GM19468 (cell line): ENCODE measurements at regions not wholly inside any gene's neighbourhood (a gene's known extent, or its start where the extent isn't known, plus 50 kb on each side); places are given as distances from the start of the nearest gene placed in this dataset.
"Not testable (repeated sequence)": the region's sequence is repeated elsewhere in the genome, so short reads cannot be mapped to it uniquely, and the experiment has no call there.

Source experiments
- ATAC-seq: cut with Tn5 transposase; IDR thresholded peaks from one replicate; pipeline ENCODE4 v1.9.1; 2021; ENCODE audit warnings: mild to moderate bottlenecking, moderate library complexity, moderate number of reproducible peaks; ENCODE audit not compliant: unreplicated experiment; ENCODE audit errors: extremely low read depth

DNA sequence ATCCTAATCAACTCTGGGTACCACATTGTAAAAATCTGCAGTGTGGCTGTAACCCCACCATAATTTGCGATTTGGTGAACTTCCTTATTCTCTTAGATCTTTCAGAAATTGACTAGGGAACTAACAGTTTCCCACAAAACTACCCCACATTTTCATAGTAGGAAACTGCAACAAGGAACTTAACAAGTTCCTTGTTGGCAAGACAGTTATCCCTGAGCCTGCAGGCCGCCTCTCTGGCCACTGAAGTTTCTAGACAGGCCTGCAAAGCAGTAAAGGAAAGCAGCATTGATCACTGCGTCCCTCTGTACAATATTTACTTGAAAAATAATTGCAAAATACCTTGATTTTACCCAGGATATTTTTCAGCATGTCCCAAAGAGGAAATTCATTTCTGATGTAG, 372.9 kb downstream of the ANAPC1 start:
- not testable (repeated sequence) for ATAC-seq

- ATAC-seq, result not testable (repeated sequence)
Observed at GRCh38 chr2:111512378-111512777, 371.6 kb downstream of the ANAPC1 start.

DNA sequence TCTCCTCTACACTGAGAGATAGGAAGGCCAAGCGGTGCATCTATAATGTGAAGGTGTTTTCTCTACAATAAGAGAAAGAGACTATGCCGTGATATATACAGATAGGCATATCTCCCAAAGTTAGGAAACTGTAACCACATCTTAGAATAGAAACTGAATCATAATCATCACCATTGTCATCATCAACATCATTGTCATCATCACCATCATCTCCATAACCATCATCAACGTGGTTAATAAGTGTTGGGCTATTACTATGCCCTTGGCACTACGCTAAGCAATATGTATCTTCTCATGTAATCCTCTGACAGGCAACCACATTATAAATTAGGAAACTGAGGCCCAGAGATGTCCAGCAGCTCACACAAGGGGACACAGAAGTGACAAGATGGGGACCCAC, 369.9 kb downstream of the ANAPC1 start:
- not testable (repeated sequence) for ATAC-seq

DNA sequence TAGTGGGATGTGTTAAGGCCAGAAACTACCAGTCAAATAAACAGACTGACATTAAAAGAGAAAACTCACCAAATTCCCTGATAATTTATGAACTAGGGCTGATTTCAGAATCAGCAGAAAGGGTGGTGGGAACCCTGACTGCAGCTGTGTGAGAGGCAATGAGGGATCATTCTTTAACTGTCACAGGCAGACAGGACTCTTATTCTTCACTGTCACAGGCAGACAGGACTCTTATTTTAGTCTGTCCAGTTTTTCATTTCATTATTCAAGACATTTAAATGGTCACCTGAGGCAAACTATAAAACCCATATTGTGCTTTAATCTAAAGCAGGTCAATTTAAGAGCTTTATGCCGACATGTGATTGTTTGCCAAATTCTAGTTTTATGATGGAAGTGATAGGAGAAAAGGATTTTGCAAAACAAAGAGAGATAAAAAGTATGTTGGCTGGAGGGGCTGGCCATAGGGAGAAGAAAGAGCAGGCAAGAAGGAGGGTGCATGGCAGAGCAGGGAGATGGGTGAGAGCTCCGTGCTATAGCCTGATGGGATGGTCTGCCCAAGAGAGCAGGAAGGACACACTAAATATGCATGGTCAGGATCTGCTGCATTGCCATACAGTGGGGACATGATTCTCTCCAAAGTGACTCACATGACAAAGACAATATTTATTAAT, 366.8 kb downstream of the ANAPC1 start:
- not testable (repeated sequence) for ATAC-seq

- ATAC-seq, result not testable (repeated sequence)
Observed at GRCh38 chr2:111517721-111518053, 366.3 kb downstream of the ANAPC1 start.

- no peak for ATAC-seq
Observed at GRCh38 chr2:111519071-111519470, 364.9 kb downstream of the ANAPC1 start.

DNA sequence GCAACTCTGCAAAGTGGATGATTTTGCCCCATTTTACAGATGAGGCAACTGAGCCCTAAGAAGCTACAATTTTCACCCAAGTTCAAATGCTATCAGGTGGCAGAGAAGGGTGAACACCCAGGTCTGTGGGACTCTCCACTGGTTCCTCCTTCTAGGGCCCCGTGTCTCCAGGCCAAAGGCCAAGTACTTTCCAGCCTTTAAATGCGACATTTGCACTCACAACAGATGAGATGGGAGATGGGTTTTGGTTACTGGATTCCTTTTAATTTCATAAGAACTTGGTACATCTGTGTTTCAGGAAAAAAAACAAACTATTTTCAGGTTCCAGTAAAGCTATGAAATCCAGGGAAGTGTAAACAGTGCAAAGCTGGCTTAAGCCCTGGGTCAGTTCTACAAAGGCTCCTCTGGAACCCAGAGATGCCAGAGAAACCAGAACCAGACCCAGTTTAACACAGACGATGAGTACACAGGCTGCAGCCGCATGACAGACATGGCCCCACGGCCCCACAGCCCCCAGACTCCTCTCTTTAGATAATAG, 361.7 kb downstream of the ANAPC1 start:
- no peak for ATAC-seq

GRCh38 chr2:111523009-111523408, 361.0 kb downstream of the ANAPC1 start:
- no peak for ATAC-seq

- ATAC-seq, result not testable (repeated sequence)
Observed at GRCh38 chr2:111525026-111525425, 359.0 kb downstream of the ANAPC1 start.

DNA sequence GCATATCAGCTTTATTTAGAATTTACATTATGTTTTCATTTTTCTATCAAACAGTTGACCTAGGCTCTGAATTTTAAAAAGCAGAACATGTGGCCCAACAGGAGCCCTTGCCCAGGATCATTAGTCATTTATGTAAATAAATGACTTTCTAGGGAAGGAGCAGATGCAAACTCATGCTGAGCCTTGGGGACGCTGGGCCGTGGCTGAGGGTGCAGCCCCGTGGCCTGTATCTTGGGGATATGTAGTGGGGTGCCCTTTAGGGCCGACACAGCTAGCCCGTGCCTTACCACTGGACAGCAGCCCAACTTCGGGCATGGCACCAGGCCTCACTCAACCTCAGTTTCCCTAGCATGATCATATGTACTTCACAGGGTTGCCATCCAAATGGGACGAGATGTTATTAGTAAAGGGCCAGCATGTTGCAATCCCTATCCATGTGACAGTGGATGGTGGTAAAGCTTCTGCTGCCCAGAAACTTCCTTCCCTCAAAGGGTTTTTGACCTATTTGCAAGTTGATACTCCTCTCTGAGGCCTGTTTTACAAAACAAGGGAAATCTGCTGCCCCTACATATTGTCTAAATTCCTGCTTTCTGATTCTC, 357.9 kb downstream of the ANAPC1 start:
- ATAC-seq, result not testable (repeated sequence)

GRCh38 chr2:111527707-111528400, 356.1 kb downstream of the ANAPC1 start:
- not testable (repeated sequence) for ATAC-seq

DNA sequence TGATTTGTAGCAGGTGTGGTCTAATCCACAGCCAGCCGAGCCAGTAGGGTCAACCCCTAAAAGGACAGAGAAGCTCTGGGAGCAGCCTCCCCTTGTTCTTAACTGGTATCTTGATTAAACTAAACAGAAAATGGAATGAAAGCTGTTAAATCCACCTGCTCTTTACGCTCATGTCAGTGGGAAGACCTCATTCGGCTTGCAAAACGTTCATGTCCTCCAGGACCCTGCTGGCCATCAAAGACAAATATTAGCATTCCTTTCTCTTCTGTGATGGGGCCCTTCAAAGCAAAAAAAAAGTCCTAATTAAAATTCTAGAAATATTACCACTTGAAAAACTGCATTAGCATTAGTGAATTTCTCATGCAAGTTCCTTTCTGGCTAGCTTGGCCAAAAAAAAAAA, 355.0 kb downstream of the ANAPC1 start:
- ATAC-seq, result not testable (repeated sequence)

- not testable (repeated sequence) for ATAC-seq
Observed at GRCh38 chr2:111530239-111530965, 353.6 kb downstream of the ANAPC1 start.

DNA sequence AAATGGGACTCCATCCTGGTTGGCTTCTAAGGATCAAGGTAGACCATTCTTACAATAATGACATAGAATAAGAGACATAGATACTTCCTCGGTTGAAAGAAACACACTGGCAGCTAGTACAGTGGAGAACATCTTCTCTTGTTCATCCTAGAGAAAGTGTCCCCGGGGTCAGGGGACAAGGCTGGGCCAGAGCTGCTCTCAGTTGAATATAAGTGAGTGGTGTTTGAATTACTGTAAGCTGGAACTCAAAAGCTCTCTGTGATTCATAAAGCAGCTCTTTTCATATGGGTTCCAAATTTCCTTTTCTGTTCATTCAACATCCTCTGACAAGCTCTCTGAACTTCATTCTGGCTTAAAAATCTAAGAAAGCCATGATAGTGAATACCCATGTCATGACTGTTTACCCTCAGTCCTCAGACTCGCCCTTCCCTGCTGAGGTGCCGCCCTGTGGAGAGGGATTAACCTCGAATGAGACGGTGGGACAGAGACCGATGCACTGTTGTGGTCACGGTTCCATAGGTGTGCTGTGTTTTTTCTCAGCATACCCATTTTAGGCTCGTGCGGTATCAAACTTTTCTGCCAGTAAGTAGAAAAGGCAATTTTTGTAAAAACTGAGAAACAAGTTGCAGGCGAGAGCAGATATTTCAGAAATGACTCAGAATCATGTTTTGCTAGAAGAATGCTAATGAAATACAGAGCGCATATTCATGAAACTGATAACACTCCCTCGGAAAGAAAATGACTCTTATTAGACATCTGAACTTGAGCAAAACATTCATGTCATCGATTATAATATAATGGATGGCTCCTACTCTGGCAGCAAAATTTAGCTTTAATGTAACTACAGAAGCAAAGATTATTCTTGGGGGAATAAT, 351.1 kb downstream of the ANAPC1 start:
- ATAC-seq, result not testable (repeated sequence)

GRCh38 chr2:111533557-111534247, 350.3 kb downstream of the ANAPC1 start:
- not testable (repeated sequence) for ATAC-seq

GRCh38 chr2:111534910-111535352, 349.1 kb downstream of the ANAPC1 start:
- no peak for ATAC-seq

DNA sequence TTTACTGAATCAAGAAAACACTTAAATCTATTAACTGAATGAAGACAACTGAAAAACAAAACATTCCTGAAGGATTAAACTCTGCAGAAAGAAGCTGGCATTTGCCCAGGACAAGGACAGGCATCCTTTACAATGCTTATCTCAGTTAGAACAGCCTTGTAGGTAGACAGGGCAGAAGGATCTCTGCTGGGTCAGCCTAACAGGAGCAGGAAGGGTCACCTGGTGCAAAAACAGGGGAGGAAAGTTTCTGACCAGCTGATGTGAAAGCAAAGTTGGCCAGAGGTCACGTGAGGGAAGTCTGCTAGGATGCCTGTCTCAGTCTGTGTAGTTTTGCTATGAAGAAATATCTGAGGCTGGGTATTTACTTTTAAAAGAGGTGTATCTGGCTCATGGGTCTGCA, 348.6 kb downstream of the ANAPC1 start:
- no peak for ATAC-seq

- no peak for ATAC-seq
Observed at GRCh38 chr2:111537078-111537655, 346.8 kb downstream of the ANAPC1 start.

- not testable (repeated sequence) for ATAC-seq
Observed at GRCh38 chr2:111539991-111540390, 344.0 kb downstream of the ANAPC1 start.
